CD14-positive monocyte (primary cell): ENCODE measurements at regions not wholly inside any gene's neighbourhood (a gene's known extent, or its start where the extent isn't known, plus 50 kb on each side); places are given as distances from the start of the nearest gene placed in this dataset.

Experiments
- DNase-seq, 3 donors: peaks; one replicate each; pipeline ENCODE4 v3.0.0-alpha.2; 2011 to 2022
- H2AFZ ChIP-seq: 2 replicates; pipeline ENCODE4 v1.6.0; 2012; ENCODE audit warnings: mild to moderate bottlenecking, low read depth, low read length, inconsistent platforms; ENCODE audit not compliant: insufficient read depth, poor library complexity, severe bottlenecking
- H3K27ac ChIP-seq, 2 donors: 1 replicate in 1 of 2; 2 replicates in 1 of 2; pipeline ENCODE4 v1.5.1; 2012 to 2013; ENCODE audit warnings: low read length in 2 of 2, control low read depth in 1 of 2, inconsistent platforms in 1 of 2, low read depth in 1 of 2, mild to moderate bottlenecking in 1 of 2
- H3K27me3 ChIP-seq, 2 donors: one replicate each; pipeline versions ENCODE4 v1.6.0 to v1.6.1; 2011 to 2013; ENCODE audit warnings: low read length in 2 of 2; ENCODE audit not compliant: control insufficient read depth in 2 of 2, insufficient read depth in 2 of 2
- H3K36me3 ChIP-seq, 2 donors: replicated peaks in 1 of 2; 1 replicate in 1 of 2; 2 replicates in 1 of 2; pipeline versions ENCODE4 v1.5.1 to v1.6.1; 2012 to 2013; ENCODE audit warnings: low read length in 2 of 2, control low read depth in 1 of 2, inconsistent platforms in 1 of 2, mild to moderate bottlenecking in 1 of 2; ENCODE audit not compliant: insufficient read depth in 2 of 2, control insufficient read depth in 1 of 2
- H3K4me1 ChIP-seq, 2 donors: 1 replicate in 1 of 2; 2 replicates in 1 of 2; pipeline versions ENCODE4 v1.5.1 to v1.6.1; 2012 to 2013; ENCODE audit warnings: low read length in 2 of 2, control low read depth in 1 of 2, inconsistent platforms in 1 of 2, mild to moderate bottlenecking in 1 of 2, moderate library complexity in 1 of 2; ENCODE audit not compliant: insufficient read depth in 2 of 2, control insufficient read depth in 1 of 2
- H3K4me2 ChIP-seq: replicated peaks from 2 replicates; pipeline ENCODE3; 2012; ENCODE audit warnings: low read length, moderate library complexity, mild to moderate bottlenecking; ENCODE audit not compliant: poor library complexity, severe bottlenecking; ENCODE audit errors: extremely low read depth
- H3K4me3 ChIP-seq, 3 experiments: fragments of 200-600 bp in 1 of 3; sonication (generic) in 1 of 3; replicated peaks in 1 of 3; 1 replicate in 2 of 3; 2 replicates in 1 of 3; pipeline ENCODE4 v1.5.1; 2011 to 2013; ENCODE audit warnings: low read length in 3 of 3, mild to moderate bottlenecking in 3 of 3, control low read depth in 2 of 3, low read depth in 2 of 3, inconsistent platforms in 1 of 3, moderate library complexity in 1 of 3
- H3K79me2 ChIP-seq: 2 replicates; pipeline ENCODE4 v1.6.0; 2012; ENCODE audit warnings: mild to moderate bottlenecking, control low read depth, inconsistent platforms, low read length, moderate library complexity; ENCODE audit not compliant: insufficient read depth
- H3K9ac ChIP-seq: 2 replicates; pipeline ENCODE4 v1.6.0; 2017; ENCODE audit warnings: low read length, mild to moderate bottlenecking; ENCODE audit not compliant: insufficient read depth, poor library complexity, severe bottlenecking
- H3K9me3 ChIP-seq, 2 donors: replicated peaks in 1 of 2; 1 replicate in 1 of 2; 2 replicates in 1 of 2; pipeline versions ENCODE4 v1.5.1 to v1.6.1; 2012 to 2013; ENCODE audit warnings: low read length in 2 of 2, control low read depth in 1 of 2; ENCODE audit not compliant: control insufficient read depth in 1 of 2, insufficient read depth in 1 of 2
- H4K20me1 ChIP-seq: 2 replicates; pipeline ENCODE4 v1.6.0; 2012; ENCODE audit warnings: mild to moderate bottlenecking, low read length, control low read depth, moderate library complexity; ENCODE audit not compliant: insufficient read depth
- H3K27ac Mint-ChIP-seq, 7 donors: one replicate each; pipeline ENCODE4 v1.8.0; 2020; ENCODE audit warnings: mild to moderate bottlenecking in 7 of 7, mixed read lengths in 7 of 7, moderate library complexity in 6 of 7, inconsistent platforms in 2 of 7
- H3K27me3 Mint-ChIP-seq, 3 donors: one replicate each; pipeline ENCODE4 v1.8.0; 2021 to 2022; ENCODE audit warnings: low read depth in 3 of 3, mild to moderate bottlenecking in 3 of 3, mixed read lengths in 3 of 3, moderate library complexity in 3 of 3, inconsistent platforms in 1 of 3
- H3K36me3 Mint-ChIP-seq, 2 donors: one replicate each; pipeline ENCODE4 v1.8.0; 2020; ENCODE audit warnings: mixed read lengths in 2 of 2, inconsistent platforms in 1 of 2, mild to moderate bottlenecking in 1 of 2
- H3K4me1 Mint-ChIP-seq: one replicate; pipeline ENCODE4 v1.8.0; 2020; ENCODE audit warnings: mild to moderate bottlenecking, mixed read lengths
- H3K4me3 Mint-ChIP-seq, 2 donors: one replicate each; pipeline ENCODE4 v1.8.0; 2020; ENCODE audit warnings: mild to moderate bottlenecking in 2 of 2, mixed read lengths in 2 of 2, moderate library complexity in 1 of 2
- H3K9me3 Mint-ChIP-seq, 7 donors: one replicate each; pipeline ENCODE4 v1.8.0; 2020 to 2022; ENCODE audit warnings: mixed read lengths in 7 of 7, mild to moderate bottlenecking in 6 of 7, moderate library complexity in 6 of 7, inconsistent platforms in 2 of 7
- WGBS: methylation state at CpG from one replicate; pipeline ENCODE4 v1.1.5; 2013; ENCODE audit warnings: missing lambda C conversion rate; ENCODE audit not compliant: insufficient coverage; 5-methylcytosine and 5-hydroxymethylcytosine counted together
- intact Hi-C, 2 donors: fragments of 100-400 bp; cut with micrococcal nuclease; formaldehyde crosslinking; loops; one replicate each; pipeline versions ENCODE4 v1.15.0 to v1.15.1; 2023
- TF ChIP-seq, protein P1 (sequence below): fragments of 200-600 bp; IDR thresholded peaks from one replicate; pipeline ENCODE4 v1.8.0; 2022; ENCODE audit warnings: antibody characterized with exemption, mild to moderate bottlenecking

DNA sequence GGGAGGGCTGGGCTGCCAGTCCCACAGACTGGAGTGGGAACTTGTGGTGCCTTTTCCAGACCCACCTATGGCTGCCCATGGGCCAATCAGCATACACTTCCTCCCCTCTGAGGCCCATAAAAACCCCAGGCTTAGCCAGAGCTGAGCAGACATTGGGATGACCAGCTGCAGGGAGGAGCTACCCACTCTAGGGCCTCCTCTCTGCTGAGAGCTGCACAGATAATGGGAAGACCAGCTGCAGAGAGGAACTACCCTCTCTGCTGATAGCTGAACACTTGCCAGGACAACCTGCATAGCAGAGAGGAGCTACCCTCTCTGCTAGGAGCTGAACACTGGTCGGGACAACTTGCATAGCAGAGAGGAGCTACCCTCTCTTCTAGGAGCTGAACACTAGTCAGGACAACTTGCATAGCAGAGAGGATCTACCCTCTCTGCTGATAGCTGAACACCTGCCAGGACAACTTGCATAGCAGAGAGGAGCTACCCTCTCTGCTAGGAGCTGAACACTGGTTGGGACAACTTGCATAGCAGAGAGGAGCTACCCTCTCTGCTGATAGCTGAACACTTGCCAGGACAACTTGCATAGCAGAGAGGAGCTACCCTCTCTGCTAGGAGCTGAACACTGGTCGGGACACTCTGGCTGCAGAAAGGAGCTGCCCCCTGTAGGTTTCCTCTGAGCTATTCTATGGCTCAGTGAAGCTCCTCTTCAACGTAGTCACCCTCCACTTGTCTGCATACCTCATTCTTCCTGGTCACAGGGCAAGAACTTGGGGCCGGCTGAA, 88.3 kb upstream of the CACUL1 start:
- 28% methylated on average over 3 of the region's 4 CpGs for WGBS
- DNase-seq: no peak
- H4K20me1 ChIP-seq: no peaks in the 10 kb centered on the region
- H3K9me3 Mint-ChIP-seq: peaks cover 0 to 14% (median 2%) of the 10 kb centered on the region in 7 donors
- H3K36me3 ChIP-seq: no peaks in the 10 kb centered on the region
- H3K27ac ChIP-seq: no peak overlapping the region
- no peaks in the 10 kb centered on the region for H3K4me1 ChIP-seq
- peaks cover 17% of the 10 kb centered on the region for H3K4me1 Mint-ChIP-seq
- H3K27me3 Mint-ChIP-seq: peaks cover 0 to 6% (median 2%) of the 10 kb centered on the region in 3 donors
- intact Hi-C loops: no loop called here
- no peak overlapping the region for H3K4me3 Mint-ChIP-seq
- H3K27ac Mint-ChIP-seq: no peak overlapping the region
- no peak overlapping the region for H2AFZ ChIP-seq
- no peak overlapping the region for H3K9ac ChIP-seq
- H3K27me3 ChIP-seq: no peaks in the 10 kb centered on the region
- no peak overlapping the region for H3K4me2 ChIP-seq
- no peaks in the 10 kb centered on the region for H3K9me3 ChIP-seq
- H3K79me2 ChIP-seq: no peaks in the 10 kb centered on the region
- H3K36me3 Mint-ChIP-seq: no peaks in the 10 kb centered on the region
- TF ChIP-seq, protein P1, sequence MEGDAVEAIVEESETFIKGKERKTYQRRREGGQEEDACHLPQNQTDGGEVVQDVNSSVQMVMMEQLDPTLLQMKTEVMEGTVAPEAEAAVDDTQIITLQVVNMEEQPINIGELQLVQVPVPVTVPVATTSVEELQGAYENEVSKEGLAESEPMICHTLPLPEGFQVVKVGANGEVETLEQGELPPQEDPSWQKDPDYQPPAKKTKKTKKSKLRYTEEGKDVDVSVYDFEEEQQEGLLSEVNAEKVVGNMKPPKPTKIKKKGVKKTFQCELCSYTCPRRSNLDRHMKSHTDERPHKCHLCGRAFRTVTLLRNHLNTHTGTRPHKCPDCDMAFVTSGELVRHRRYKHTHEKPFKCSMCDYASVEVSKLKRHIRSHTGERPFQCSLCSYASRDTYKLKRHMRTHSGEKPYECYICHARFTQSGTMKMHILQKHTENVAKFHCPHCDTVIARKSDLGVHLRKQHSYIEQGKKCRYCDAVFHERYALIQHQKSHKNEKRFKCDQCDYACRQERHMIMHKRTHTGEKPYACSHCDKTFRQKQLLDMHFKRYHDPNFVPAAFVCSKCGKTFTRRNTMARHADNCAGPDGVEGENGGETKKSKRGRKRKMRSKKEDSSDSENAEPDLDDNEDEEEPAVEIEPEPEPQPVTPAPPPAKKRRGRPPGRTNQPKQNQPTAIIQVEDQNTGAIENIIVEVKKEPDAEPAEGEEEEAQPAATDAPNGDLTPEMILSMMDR: no peak
- no peak overlapping the region for H3K4me3 ChIP-seq

DNA sequence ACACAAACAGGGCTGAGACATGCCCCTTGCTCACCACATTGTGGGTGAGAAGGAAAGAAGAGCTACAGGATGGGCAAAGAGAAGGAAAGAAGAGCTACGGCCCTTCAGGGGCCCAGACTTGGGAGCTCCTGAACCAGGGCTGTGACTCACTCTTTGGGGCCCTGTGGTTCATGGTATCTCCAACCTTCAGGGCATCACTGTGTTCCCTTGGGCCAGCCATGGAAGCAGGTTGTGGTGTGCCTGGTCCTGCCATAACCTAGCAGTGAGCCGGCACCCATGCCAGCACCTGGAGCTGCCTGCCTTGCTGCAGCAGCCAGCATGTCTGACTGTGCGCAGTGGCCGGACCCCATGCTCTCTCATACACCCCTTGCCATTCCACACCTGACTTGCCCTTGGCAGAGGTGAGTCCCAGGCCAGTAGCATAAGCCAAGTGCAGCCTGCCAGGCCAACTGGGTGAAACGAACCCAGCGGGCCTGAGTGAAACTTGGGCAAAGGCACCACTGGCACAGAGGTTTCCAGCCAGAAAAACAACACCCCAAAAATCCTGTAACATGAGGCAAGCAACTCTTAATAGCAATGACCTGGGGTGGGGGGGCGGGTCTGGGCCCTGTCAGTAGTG, 89.0 kb upstream of the CACUL1 start:
- no peaks in the 10 kb centered on the region for H3K36me3 Mint-ChIP-seq
- peaks cover 0 to 6% (median 4%) of the 10 kb centered on the region in 3 donors for H3K27me3 Mint-ChIP-seq
- no peak overlapping the region for H2AFZ ChIP-seq
- H3K4me3 Mint-ChIP-seq: no peak overlapping the region
- TF ChIP-seq, protein P1: no peak
- DNase-seq: no peak
- no peaks in the 10 kb centered on the region for H3K79me2 ChIP-seq
- no peaks in the 10 kb centered on the region for H3K36me3 ChIP-seq
- no peak overlapping the region for H3K27ac ChIP-seq
- intact Hi-C loops: no loop called here
- no peaks in the 10 kb centered on the region for H3K4me1 ChIP-seq
- 86% methylated on average over 2 of the region's 7 CpGs for WGBS
- H3K4me1 Mint-ChIP-seq: peaks cover 11% of the 10 kb centered on the region
- H3K9me3 ChIP-seq: no peaks in the 10 kb centered on the region
- peaks cover 0 to 14% (median 2%) of the 10 kb centered on the region in 7 donors for H3K9me3 Mint-ChIP-seq
- no peak overlapping the region for H3K4me3 ChIP-seq
- H3K27me3 ChIP-seq: no peaks in the 10 kb centered on the region
- no peak overlapping the region for H3K27ac Mint-ChIP-seq
- H3K9ac ChIP-seq: no peak overlapping the region
- H3K4me2 ChIP-seq: no peak overlapping the region
- H4K20me1 ChIP-seq: no peaks in the 10 kb centered on the region
